Stimulated activated CD4-positive, alpha-beta T cell treated with anti-CD3 and anti-CD28 coated beads, Interleukin-15, amount 100 ng/mL, for 24 hours (primary cell): ENCODE measurements at regions not wholly inside any gene's neighbourhood (a gene's known extent, or its start where the extent isn't known, plus 50 kb on each side); places are given as distances from the start of the nearest gene placed in this dataset.
A peak's percentile ranks its signal among the peaks of the same experiment; 100 is the strongest.
"Not testable (repeated sequence)": the region's sequence is repeated elsewhere in the genome, so short reads cannot be mapped to it uniquely, and the experiment has no call there.

Experiments used
- DNase-seq: peaks from one replicate; pipeline ENCODE4 v3.0.0-alpha.2; 2020

DNA sequence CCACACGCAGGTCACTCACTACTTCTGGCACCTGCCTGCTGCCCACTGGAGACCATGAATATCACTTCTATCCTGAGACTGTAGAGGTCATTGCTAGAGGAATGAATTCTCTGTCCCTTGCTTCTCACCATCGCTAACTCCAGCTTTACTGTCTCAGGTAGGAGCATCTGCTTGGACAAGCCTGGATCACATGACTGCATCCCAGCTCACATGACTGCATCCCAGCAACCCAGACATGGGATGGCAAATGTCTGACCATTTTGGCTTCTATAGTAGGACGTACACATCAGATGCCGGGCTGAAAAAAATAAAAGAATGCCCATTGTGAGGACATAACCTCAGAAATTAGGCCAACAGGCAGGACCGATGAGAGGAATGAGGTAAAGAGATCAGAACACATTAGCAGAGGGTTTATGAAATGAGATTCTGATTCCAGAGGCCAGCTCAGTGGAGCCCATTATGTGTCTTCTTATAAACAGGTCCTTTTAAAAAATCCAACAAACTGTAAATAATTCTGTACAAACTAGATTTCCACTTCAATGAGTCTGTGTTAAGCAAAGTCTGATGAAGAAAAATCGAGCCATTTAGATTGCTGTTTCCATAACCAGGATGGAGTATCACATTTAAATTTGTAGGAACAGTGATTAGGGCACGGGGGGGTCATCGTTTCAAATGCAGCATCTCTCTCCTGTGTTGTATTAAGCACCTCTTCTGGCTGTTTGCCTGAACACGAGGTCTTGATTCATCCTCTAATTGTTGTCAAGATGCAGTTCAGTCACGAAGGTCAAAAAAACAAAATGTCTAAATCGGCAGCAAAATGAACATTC is 126.7 kb downstream of the MTHFS start:
- no peak for DNase-seq

DNA sequence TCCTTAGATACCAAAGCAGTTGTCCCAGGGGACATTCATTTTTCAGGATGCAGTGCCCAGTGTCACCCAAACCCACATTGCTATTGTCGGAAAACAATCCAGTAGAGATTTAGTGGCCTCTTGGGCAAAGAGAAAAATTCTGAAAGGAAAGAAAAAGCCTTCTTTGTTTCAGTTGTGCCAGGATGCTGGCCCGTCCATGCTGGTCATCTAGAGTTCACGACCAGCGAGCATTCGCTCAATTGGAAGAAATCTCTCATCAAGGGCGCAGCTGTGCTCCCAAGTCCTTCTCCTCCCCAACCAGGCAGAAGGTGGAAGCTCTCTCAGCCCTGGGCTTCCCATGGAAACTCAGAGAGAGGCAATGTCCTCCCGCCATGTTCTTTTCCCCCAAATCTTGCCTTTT is 123.7 kb downstream of the MTHFS start:
- DNase-seq, result no peak

DNA sequence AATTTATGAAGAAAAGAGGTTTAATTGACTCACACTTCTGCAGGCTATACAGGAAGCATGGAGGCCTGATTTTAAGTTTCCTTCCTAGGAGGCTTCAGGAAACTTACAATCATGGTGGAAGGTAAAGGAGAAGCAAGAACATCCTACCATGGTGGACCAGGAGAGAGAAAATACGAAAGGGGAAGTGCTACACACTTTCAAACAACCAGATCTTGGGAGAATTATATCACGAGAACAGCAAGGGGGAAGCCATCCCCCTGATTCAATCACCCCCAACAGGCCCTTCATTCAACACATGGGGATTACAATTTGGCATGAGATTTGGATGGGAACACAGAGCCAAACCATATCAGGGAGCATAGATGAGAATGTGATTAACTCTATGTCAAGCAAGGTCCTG is 121.0 kb downstream of the MTHFS start:
- no peak for DNase-seq

DNA sequence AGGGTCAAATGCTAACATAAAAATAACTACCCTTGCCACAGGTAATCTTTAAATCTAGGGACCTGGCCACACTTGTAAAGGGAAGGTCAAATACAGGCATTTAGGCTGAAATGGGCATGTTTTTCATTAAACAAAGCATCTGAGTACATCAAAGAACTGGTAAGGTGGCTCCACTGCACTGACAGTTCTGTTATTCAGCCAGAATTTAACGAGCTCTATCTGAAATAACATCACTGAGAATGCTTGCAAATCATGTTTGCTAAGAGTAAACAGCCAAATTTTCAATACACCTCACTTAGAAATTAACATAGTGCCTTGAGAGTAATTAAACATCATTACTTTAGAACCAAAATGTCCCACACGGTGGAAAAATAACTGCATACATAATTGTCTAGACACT is 118.9 kb downstream of the MTHFS start:
- DNase-seq, result no peak

DNA sequence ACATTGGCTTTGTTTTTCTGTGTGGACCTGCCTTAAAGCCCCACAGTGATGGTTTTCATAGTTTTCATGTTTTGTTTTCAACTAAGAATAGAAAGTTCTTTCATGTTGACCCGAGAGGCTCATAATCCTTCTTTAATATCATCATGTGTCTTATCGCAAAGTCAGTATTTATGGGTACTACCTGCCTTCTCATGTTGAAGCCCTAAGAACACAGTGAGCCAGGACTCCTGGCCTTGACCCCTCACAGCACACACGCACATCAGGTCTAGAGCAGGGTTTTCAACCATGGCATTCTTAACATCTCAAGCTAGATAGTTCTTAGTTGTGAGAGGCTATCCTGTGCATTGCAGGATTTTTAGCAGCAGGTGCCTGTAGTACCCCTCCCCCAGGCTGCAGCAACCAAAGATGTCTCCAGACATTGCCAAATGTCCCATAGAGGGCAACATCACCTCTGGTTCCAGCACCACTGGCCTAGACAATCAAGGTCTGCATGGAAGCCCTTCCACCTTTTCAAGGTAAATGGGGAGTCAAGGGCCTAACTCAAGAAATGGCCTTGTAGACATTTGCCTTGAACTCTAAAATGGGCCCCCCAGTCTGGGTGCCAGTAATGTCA is 118.3 kb downstream of the MTHFS start:
- no peak for DNase-seq

DNA sequence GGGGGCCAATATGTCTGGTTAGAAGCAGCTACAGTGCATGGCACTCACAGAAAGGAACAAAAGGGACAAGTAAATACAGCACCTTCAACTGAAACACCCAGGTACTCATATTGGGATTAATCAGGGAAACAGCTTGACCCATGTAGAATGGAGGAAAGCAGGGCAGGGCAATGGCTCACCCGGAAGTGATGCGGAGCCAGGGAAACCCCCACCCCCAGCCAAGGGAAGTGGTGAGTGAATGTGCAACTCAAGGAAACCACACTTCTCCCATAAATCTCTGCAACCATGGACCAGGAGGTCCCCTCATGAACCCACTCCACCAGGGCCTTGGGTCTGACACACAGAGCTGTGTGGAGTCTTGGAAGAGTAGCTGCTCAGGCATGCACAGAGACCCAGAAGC is 117.1 kb downstream of the MTHFS start:
- DNase-seq, result peak; percentile 41

DNA sequence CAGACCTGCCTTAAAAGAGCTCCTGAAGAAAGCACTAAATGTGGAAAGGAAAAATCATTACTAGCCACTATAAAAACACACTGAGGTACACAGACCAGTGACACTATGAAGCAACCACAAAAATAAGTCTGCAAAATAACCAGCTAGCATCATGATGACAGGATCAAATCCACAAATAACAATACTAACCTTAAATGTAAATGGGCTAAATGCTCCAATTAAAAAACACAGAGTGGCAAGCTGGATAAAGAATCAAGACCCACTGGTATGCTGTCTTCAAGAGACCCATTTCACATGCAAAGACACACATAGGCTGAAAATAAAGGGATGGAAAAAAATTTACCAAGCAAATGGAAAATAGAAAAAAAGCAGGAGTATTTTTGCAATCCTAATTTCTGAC is 114.5 kb downstream of the MTHFS start:
- DNase-seq, result not testable (repeated sequence)
